ENCODE measurements at regions not wholly inside any gene's neighbourhood (a gene's known extent, or its start where the extent isn't known, plus 50 kb on each side); places are given as distances from the start of the nearest gene placed in this dataset.

GRCh38 chr2:4604767-4605166, 901.4 kb downstream of the DCDC2C start:
- no peak overlapping the region for H3K4me3 ChIP-seq (ENCODE audit: control insufficient read depth, low read depth, low read length)
- no peak for TF ChIP-seq CTCF (IDR thresholded peaks at IDR 0.05; ENCODE audit: control insufficient read depth, insufficient read depth, low read depth, low read length, missing control alignments)
- no peak for DNase-seq (ENCODE audit: low read depth)

GRCh38 chr2:4618141-4618540, 914.8 kb downstream of the DCDC2C start:
- no peak for TF ChIP-seq CTCF (IDR thresholded peaks at IDR 0.05; ENCODE audit: control insufficient read depth, insufficient read depth, low read depth, low read length, missing control alignments)
- no peak for DNase-seq (ENCODE audit: low read depth)

GRCh38 chr2:4618630-4619228, 915.4 kb downstream of the DCDC2C start:
- no peak for TF ChIP-seq CTCF (IDR thresholded peaks at IDR 0.05; ENCODE audit: control insufficient read depth, insufficient read depth, low read depth, low read length, missing control alignments)
- no peak for DNase-seq (ENCODE audit: low read depth)
- no peak overlapping the region for H3K4me3 ChIP-seq (ENCODE audit: control insufficient read depth, low read depth, low read length)

More at GRCh38 chr2:4618141-4618540, 914.8 kb downstream of the DCDC2C start:
- H3K4me3 ChIP-seq (ENCODE audit: control insufficient read depth, low read depth, low read length): no peak overlapping the region

GRCh38 chr2:4628998-4629501, 925.7 kb downstream of the DCDC2C start:
- no peak for DNase-seq (ENCODE audit: low read depth)
- no peak for TF ChIP-seq CTCF (IDR thresholded peaks at IDR 0.05; ENCODE audit: control insufficient read depth, insufficient read depth, low read depth, low read length, missing control alignments)
- no peak overlapping the region for H3K4me3 ChIP-seq (ENCODE audit: control insufficient read depth, low read depth, low read length)

- DNase-seq (ENCODE audit: low read depth): no peak
- no peak overlapping the region for H3K4me3 ChIP-seq (ENCODE audit: control insufficient read depth, low read depth, low read length)
- TF ChIP-seq CTCF (IDR thresholded peaks at IDR 0.05; ENCODE audit: control insufficient read depth, insufficient read depth, low read depth, low read length, missing control alignments): no peak
Observed at GRCh38 chr2:4635289-4635688, 931.9 kb downstream of the DCDC2C start.

- no peak overlapping the region for H3K4me3 ChIP-seq (ENCODE audit: control insufficient read depth, low read depth, low read length)
- DNase-seq (ENCODE audit: low read depth): no peak
- TF ChIP-seq CTCF (IDR thresholded peaks at IDR 0.05; ENCODE audit: control insufficient read depth, insufficient read depth, low read depth, low read length, missing control alignments): no peak
Observed at GRCh38 chr2:4653991-4654390, 950.6 kb downstream of the DCDC2C start.
